Gastroesophageal sphincter (tissue), 4 donors: ENCODE measurements at regions not wholly inside any gene's neighbourhood (a gene's known extent, or its start where the extent isn't known, plus 50 kb on each side); places are given as distances from the start of the nearest gene placed in this dataset.

Experiments used
- ATAC-seq: fragments of 150-250 bp; one replicate; pipeline ENCODE4 v1.9.1; 2016; ENCODE audit warnings: mild to moderate bottlenecking, moderate library complexity
- H3K27ac ChIP-seq, 4 donors: fragments of 200-600 bp; sonication (generic) in 3 of 4; 1 replicate in 3 of 4; 2 replicates in 1 of 4; pipeline ENCODE4 v1.5.1; 2016 to 2019
- H3K27me3 ChIP-seq: fragments of 200-600 bp; sonication (generic); one replicate; pipeline ENCODE4 v1.5.1; 2019
- H3K36me3 ChIP-seq, 2 donors: fragments of 200-600 bp; sonication (generic); one replicate each; pipeline ENCODE4 v1.5.1; 2019; ENCODE audit warnings: control low read depth in 1 of 2
- H3K4me1 ChIP-seq, 3 donors: fragments of 200-600 bp; sonication (generic); 1 replicate in 2 of 3; 2 replicates in 1 of 3; pipeline ENCODE4 v1.5.1; 2016 to 2019; ENCODE audit warnings: control low read depth in 2 of 3
- H3K4me3 ChIP-seq, 2 donors: fragments of 200-600 bp; sonication (generic); one replicate each; pipeline ENCODE4 v1.5.1; 2019; ENCODE audit warnings: mild to moderate bottlenecking in 1 of 2, moderate library complexity in 1 of 2
- H3K9me3 ChIP-seq, 3 donors: fragments of 200-600 bp; sonication (generic); one replicate each; pipeline ENCODE4 v1.5.1; 2017 to 2019; ENCODE audit warnings: control low read depth in 2 of 3
- EP300 ChIP-seq: sonication (generic); formaldehyde crosslinking; IDR thresholded peaks from one replicate; pipeline ENCODE4 v1.6.1; 2017; ENCODE audit warnings: antibody characterized with exemption, mild to moderate bottlenecking
- POLR2A ChIP-seq, 2 donors: fragments of 450-650 bp; IDR thresholded peaks; one replicate each; pipeline ENCODE4 v1.6.1; 2017; ENCODE audit warnings: antibody characterized with exemption in 2 of 2, mild to moderate bottlenecking in 2 of 2, moderate library complexity in 1 of 2
- POLR2AphosphoS5 ChIP-seq: sonication (generic); formaldehyde crosslinking; IDR thresholded peaks from one replicate; pipeline ENCODE4 v1.6.1; 2017; ENCODE audit warnings: antibody characterized with exemption
- WGBS, 2 donors: methylation state at CpG; one replicate each; pipeline ENCODE4 v1.1.5; 2018; ENCODE audit warnings: low coverage in 1 of 2; 5-methylcytosine and 5-hydroxymethylcytosine counted together
- TF ChIP-seq, protein P1 (sequence below), 4 experiments: fragments of 200-600 bp in 2 of 4; fragments of 450-650 bp in 2 of 4; sonication (generic) in 1 of 4; IDR thresholded peaks; one replicate each; pipeline ENCODE4 v1.5.1; 2017 to 2019; ENCODE audit warnings: antibody characterized with exemption in 4 of 4, mild to moderate bottlenecking in 2 of 4, moderate library complexity in 2 of 4

DNA sequence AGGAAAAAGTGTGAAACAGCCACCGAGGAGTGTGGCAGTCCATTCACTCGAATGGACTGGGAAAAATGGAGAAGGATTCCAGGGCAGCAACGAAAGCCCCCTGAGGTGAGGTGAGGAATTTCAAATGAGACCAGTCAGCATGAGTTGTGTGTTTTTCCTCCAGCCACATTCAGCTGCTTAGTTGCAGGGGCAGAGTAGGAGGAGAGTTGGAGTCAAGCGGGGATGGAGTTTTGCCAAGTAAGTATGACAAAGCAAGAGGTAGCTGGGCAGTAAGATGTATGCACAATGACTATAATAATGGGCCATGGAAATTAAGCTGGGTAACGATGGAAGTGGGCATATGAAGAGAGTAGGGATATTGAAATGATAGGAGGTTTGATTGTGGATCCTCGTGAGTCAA is 64.4 kb downstream of the CCDC54 start:
- Histone ChIP-seq H3K27me3 (no peaks in the 10 kb centered on the region), H3K36me3 (no peaks in the 10 kb centered on the region), H3K4me1 (no peaks in the 10 kb centered on the region), H3K27ac (no peak overlapping the region), H3K4me3 (no peak overlapping the region), H3K9me3 (no peaks in the 10 kb centered on the region)
- no peak for TF ChIP-seq POLR2AphosphoS5
- TF ChIP-seq POLR2A (IDR thresholded peaks at IDR 0.05) = no peak
- no peak for TF ChIP-seq EP300
- TF ChIP-seq, protein P1, sequence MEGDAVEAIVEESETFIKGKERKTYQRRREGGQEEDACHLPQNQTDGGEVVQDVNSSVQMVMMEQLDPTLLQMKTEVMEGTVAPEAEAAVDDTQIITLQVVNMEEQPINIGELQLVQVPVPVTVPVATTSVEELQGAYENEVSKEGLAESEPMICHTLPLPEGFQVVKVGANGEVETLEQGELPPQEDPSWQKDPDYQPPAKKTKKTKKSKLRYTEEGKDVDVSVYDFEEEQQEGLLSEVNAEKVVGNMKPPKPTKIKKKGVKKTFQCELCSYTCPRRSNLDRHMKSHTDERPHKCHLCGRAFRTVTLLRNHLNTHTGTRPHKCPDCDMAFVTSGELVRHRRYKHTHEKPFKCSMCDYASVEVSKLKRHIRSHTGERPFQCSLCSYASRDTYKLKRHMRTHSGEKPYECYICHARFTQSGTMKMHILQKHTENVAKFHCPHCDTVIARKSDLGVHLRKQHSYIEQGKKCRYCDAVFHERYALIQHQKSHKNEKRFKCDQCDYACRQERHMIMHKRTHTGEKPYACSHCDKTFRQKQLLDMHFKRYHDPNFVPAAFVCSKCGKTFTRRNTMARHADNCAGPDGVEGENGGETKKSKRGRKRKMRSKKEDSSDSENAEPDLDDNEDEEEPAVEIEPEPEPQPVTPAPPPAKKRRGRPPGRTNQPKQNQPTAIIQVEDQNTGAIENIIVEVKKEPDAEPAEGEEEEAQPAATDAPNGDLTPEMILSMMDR (IDR thresholded peaks at IDR 0.05) = no peak
- WGBS, 2 donors = 59 to 71% methylated on average over 6 of the region's 6 CpGs
- ATAC-seq = no peak

DNA sequence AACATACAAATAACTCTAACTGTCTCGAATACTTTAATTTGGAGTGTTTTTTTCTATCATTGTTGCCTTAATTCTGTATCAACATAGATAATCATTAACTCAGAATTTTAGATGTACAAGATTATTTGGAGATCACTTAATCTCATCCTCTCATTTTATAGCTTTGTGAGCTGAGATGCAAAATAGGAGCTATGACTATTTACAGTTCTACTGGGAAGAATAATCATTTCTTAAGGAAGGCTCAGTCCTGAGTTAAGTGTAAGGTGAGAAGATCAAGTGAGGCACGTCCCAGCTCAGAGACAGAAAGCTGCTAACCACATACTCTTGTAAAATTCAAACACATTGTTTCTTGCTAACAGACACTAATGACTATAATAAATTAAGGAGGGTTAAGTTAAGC is 66.2 kb downstream of the CCDC54 start:
- Histone ChIP-seq H3K27ac (no peak overlapping the region), H3K36me3 (no peaks in the 10 kb centered on the region), H3K4me3 (no peak overlapping the region), H3K27me3 (no peaks in the 10 kb centered on the region), H3K9me3 (no peaks in the 10 kb centered on the region), H3K4me1 (no peaks in the 10 kb centered on the region)
- TF ChIP-seq, protein P1 (IDR thresholded peaks at IDR 0.05) = no peak
- TF ChIP-seq EP300 (no peak), POLR2AphosphoS5 (no peak), POLR2A (IDR thresholded peaks at IDR 0.05) (no peak)
- ATAC-seq = no peak
- 78 to 93% methylated on average over 2 of the region's 2 CpGs for WGBS, 2 donors

DNA sequence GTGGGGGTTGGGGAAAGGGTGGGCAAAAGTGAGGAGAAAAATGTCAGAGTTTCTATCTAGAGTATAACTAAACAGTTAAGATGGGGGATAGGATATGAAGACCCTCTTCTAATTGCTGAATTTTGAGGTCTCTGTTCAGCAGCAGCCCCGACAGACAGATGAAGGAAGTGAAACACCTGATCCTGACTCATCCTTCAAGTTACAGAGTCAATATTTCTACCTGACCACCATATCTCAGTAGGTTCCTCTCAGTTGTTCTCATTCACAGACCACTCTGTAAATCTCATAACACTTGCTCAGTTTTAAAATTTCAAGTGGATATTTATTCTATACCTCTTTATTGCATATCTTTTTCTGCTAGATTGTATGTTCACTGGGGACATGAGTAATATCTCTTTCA is 69.5 kb downstream of the CCDC54 start:
- no peak for ATAC-seq
- Histone ChIP-seq H3K27me3 (no peaks in the 10 kb centered on the region), H3K36me3 (no peaks in the 10 kb centered on the region), H3K9me3 (no peaks in the 10 kb centered on the region), H3K4me3 (no peak overlapping the region), H3K27ac (no peak overlapping the region), H3K4me1 (no peaks in the 10 kb centered on the region)
- TF ChIP-seq, protein P1 (IDR thresholded peaks at IDR 0.05) = no peak
- no peak for TF ChIP-seq POLR2AphosphoS5
- no peak for TF ChIP-seq POLR2A (IDR thresholded peaks at IDR 0.05)
- no peak for TF ChIP-seq EP300
- 50 to 55% methylated on average over 1 of the region's 1 CpG for WGBS, 2 donors

DNA sequence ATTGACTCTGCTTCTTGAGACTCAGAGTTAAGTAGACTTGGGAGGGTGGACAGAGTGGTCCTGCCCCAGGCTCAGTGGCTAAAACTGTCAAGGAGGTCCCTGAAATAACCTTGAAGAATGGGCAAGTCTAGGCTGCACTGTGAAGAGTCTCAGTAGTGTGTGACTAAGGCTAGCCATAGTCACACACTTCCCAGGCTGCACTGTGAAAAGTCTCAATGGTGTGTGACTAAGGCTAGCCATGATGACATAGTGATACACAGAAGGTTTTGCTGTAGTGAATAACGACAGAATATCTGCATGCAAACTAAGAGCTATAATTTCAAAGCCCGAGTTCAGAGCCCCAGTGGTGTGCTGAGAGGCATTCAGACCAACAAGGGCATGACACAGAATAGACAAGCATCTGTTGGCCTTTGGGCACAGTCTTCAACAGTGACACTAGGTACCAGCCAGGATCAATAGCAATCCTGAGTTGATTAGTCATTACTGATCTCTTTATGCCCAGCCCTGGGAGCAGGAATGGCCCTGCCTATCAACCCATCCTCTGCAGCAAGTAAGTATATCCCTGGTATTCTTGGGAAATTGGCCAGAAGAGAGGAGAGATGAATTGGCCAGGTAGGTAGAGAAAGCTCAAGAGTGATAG is 72.4 kb upstream of the BBX start:
- WGBS, 2 donors = 76 to 100% methylated on average over 1 to 2 of the region's 2 CpGs
- no peaks in the 10 kb centered on the region for H3K9me3 ChIP-seq
- no peak overlapping the region for H3K4me3 ChIP-seq
- H3K27ac ChIP-seq = no peak overlapping the region
- TF ChIP-seq POLR2AphosphoS5 = no peak
- TF ChIP-seq, protein P1 (IDR thresholded peaks at IDR 0.05) = no peak
- no peak for TF ChIP-seq POLR2A (IDR thresholded peaks at IDR 0.05)
- no peak for TF ChIP-seq EP300
- H3K4me1 ChIP-seq = no peaks in the 10 kb centered on the region
- H3K27me3 ChIP-seq = no peaks in the 10 kb centered on the region
- no peak for ATAC-seq
- H3K36me3 ChIP-seq = no peaks in the 10 kb centered on the region

DNA sequence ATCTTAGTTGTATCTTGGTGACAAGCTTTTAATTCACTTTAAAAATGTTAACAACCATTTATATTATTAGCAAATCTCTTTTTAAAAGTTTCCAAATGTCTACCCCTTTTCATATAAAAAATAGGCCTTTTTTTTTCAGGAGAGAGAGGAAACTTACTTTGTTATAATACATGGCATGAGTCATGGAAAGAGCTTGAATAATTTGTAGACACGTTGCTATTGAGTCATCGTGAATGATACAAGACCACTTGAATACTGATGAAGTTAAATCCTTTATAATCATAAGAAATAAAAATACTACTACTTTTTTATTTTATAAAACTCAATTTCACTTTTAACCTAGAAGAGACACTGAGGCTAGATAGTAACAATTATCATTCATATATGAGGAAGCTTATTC is 70.3 kb upstream of the BBX start:
- Histone ChIP-seq H3K27me3 (no peaks in the 10 kb centered on the region), H3K9me3 (no peaks in the 10 kb centered on the region), H3K4me1 (no peaks in the 10 kb centered on the region), H3K27ac (no peak overlapping the region), H3K4me3 (no peak overlapping the region), H3K36me3 (no peaks in the 10 kb centered on the region)
- no peak for TF ChIP-seq POLR2AphosphoS5
- TF ChIP-seq, protein P1 (IDR thresholded peaks at IDR 0.05) = no peak
- no peak for TF ChIP-seq EP300
- no peak for ATAC-seq
- WGBS, 2 donors = 60 to 68% methylated on average over 2 of the region's 2 CpGs
